ENCODE measurements at regions not wholly inside any gene's neighbourhood (a gene's known extent, or its start where the extent isn't known, plus 50 kb on each side); places are given as distances from the start of the nearest gene placed in this dataset.

GRCh38 chr12:97907504-97907903, 444.9 kb downstream of the RMST start:
- Histone ChIP-seq H4K8ac (replicated peaks; ENCODE audit: insufficient read length, low read depth, low read length) (no peak overlapping the region), H3K4me2 (ENCODE audit: insufficient read depth, insufficient read length, low read length) (no peak overlapping the region), H3K79me2 (ENCODE audit: insufficient read depth, low read length) (no peaks in the 10 kb centered on the region), H4K5ac (ENCODE audit: insufficient read length, low read depth, low read length) (no peak overlapping the region), H2BK20ac (ENCODE audit: low read depth, low read length, poor library complexity, severe bottlenecking) (no peak overlapping the region), H4K20me1 (ENCODE audit: control insufficient read depth, insufficient read depth, insufficient read length) (no peaks in the 10 kb centered on the region), H3K9ac (ENCODE audit: extremely low read depth, insufficient read length, low read length) (no peak overlapping the region), H3K27ac (ENCODE audit: insufficient read length, low read depth, low read length) (no peak overlapping the region), H3T11ph (ENCODE audit: low read length) (no peak overlapping the region), H3K4ac (ENCODE audit: low read depth, low read length) (no peak overlapping the region), H3K4me1 (ENCODE audit: insufficient read depth, low read length) (no peaks in the 10 kb centered on the region), H3K56ac (ENCODE audit: insufficient read length, low read depth, low read length) (no peak overlapping the region), H3K79me1 (ENCODE audit: insufficient read depth, low read depth, low read length, poor library complexity, severe bottlenecking) (no peaks in the 10 kb centered on the region), H3K9me3 (ENCODE audit: control insufficient read depth, low read depth, low read length) (no peaks in the 10 kb centered on the region), H4K91ac (ENCODE audit: insufficient read length, low read depth, low read length) (no peak overlapping the region), H3K14ac (ENCODE audit: insufficient read depth, low read length) (no peak overlapping the region), H3K18ac (ENCODE audit: insufficient read length, low read depth, low read length) (no peak overlapping the region), H3K27me3 (ENCODE audit: insufficient read depth, low read length) (no peaks in the 10 kb centered on the region), H3K23me2 (ENCODE audit: insufficient read length, low read depth, low read length, poor library complexity, severe bottlenecking) (no peaks in the 10 kb centered on the region), H2BK120ac (ENCODE audit: low read depth, low read length, poor library complexity, severe bottlenecking) (no peak overlapping the region), H2BK5ac (ENCODE audit: insufficient read length, low read length) (no peak overlapping the region), H2AK5ac (ENCODE audit: insufficient read length, low read length) (no peak overlapping the region), H2BK15ac (ENCODE audit: low read depth, low read length) (no peak overlapping the region), H3K23ac (ENCODE audit: insufficient read length, low read depth, low read length) (no peak overlapping the region), H2BK12ac (ENCODE audit: insufficient read length, low read depth, low read length) (no peak overlapping the region), H2AFZ (ENCODE audit: low read length) (no peak overlapping the region)
- no peaks in the 10 kb centered on the region for H3K36me3 Mint-ChIP-seq (ENCODE audit: insufficient read depth in 1 of 3, low read depth in 3 of 3)
- H3K4me1 Mint-ChIP-seq: no peaks in the 10 kb centered on the region
- TF ChIP-seq, protein P1, sequence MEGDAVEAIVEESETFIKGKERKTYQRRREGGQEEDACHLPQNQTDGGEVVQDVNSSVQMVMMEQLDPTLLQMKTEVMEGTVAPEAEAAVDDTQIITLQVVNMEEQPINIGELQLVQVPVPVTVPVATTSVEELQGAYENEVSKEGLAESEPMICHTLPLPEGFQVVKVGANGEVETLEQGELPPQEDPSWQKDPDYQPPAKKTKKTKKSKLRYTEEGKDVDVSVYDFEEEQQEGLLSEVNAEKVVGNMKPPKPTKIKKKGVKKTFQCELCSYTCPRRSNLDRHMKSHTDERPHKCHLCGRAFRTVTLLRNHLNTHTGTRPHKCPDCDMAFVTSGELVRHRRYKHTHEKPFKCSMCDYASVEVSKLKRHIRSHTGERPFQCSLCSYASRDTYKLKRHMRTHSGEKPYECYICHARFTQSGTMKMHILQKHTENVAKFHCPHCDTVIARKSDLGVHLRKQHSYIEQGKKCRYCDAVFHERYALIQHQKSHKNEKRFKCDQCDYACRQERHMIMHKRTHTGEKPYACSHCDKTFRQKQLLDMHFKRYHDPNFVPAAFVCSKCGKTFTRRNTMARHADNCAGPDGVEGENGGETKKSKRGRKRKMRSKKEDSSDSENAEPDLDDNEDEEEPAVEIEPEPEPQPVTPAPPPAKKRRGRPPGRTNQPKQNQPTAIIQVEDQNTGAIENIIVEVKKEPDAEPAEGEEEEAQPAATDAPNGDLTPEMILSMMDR (conservative IDR thresholded peaks at IDR 0.05): no peak
- H3K27ac Mint-ChIP-seq: no peak overlapping the region
- H3K4me3 Mint-ChIP-seq: no peak overlapping the region
- no peak for DNase-seq
- H3K27me3 Mint-ChIP-seq (ENCODE audit: low read depth): no peaks in the 10 kb centered on the region
- no peaks in the 10 kb centered on the region for H3K9me3 Mint-ChIP-seq

Data from H9 (cell line).